ENCODE measurements at regions not wholly inside any gene's neighbourhood (a gene's known extent, or its start where the extent isn't known, plus 50 kb on each side); places are given as distances from the start of the nearest gene placed in this dataset.

DNA sequence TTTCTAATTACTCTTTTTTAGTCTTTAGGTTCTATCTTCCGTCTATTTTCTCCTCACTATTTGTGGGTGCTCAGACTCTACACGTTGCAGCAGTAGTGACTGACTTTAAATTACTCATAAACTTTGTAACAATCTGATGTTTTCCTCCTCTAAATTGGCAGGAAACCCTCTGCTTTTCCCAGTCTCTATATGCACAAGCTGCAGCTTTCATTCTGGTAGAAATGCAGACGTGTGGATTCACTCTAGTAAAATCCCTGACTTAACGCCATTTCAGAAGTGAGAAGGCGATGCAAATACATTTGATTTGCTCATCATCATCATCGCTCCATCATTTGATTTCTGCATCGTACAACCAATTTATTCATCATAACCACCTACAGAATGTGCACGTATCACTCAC is 561.0 kb upstream of the ZFHX3 start:
- no peak overlapping the region for H3K4me3 ChIP-seq (ENCODE audit: control insufficient read depth in 2 of 3, extremely low read depth in 1 of 3, insufficient read depth in 2 of 3, low read depth in 1 of 3, low read length in 3 of 3)
- no peaks in the 10 kb centered on the region for H3K9me3 ChIP-seq (ENCODE audit: control insufficient read depth, low read depth, low read length)
- dilution Hi-C loops (cut with MboI; ENCODE audit: extremely low pct_ligation_motif_present, low sequenced_read_pairs) = no loop called here
- H3K9ac ChIP-seq (ENCODE audit: control insufficient read depth, extremely low read depth, insufficient read depth, low read length) = no peak overlapping the region
- DNase-seq (ENCODE audit: low read depth, low spot score) (no peak), FAIRE-seq (no peak)
- H3K9me1 ChIP-seq (ENCODE audit: control insufficient read depth, extremely low read depth, insufficient read depth, low read length) = no peaks in the 10 kb centered on the region
- H3K27ac ChIP-seq (ENCODE audit: control insufficient read depth, insufficient read depth, low read length) = no peak overlapping the region
- H3K36me3 ChIP-seq (ENCODE audit: control insufficient read depth in 2 of 2, extremely low read depth in 1 of 2, insufficient read depth in 2 of 2, low read length in 2 of 2) = no peaks in the 10 kb centered on the region
- H3K4me1 ChIP-seq (ENCODE audit: control insufficient read depth, extremely low read depth, insufficient read depth, low read length) = no peaks in the 10 kb centered on the region
- H3K79me2 ChIP-seq (ENCODE audit: control insufficient read depth, insufficient read depth, low read length) = no peaks in the 10 kb centered on the region
- no peak overlapping the region for H3K4me2 ChIP-seq (ENCODE audit: control insufficient read depth, extremely low read depth, insufficient read depth, low read depth, low read length)
- no peaks in the 10 kb centered on the region for H3K27me3 ChIP-seq (ENCODE audit: control insufficient read depth, extremely low read depth, insufficient read depth, low read length)
- no peak for TF ChIP-seq EZH2 (IDR thresholded peaks at IDR 0.05; ENCODE audit: low read length)
- TF ChIP-seq, protein P1, sequence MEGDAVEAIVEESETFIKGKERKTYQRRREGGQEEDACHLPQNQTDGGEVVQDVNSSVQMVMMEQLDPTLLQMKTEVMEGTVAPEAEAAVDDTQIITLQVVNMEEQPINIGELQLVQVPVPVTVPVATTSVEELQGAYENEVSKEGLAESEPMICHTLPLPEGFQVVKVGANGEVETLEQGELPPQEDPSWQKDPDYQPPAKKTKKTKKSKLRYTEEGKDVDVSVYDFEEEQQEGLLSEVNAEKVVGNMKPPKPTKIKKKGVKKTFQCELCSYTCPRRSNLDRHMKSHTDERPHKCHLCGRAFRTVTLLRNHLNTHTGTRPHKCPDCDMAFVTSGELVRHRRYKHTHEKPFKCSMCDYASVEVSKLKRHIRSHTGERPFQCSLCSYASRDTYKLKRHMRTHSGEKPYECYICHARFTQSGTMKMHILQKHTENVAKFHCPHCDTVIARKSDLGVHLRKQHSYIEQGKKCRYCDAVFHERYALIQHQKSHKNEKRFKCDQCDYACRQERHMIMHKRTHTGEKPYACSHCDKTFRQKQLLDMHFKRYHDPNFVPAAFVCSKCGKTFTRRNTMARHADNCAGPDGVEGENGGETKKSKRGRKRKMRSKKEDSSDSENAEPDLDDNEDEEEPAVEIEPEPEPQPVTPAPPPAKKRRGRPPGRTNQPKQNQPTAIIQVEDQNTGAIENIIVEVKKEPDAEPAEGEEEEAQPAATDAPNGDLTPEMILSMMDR (optimal IDR thresholded peaks at IDR 0.05 in 1 of 3, IDR thresholded peaks at IDR 0.05 in 1 of 3, conservative IDR thresholded peaks at IDR 0.05 in 1 of 3; ENCODE audit: extremely low read depth in 1 of 3, insufficient read depth in 2 of 3, low read length in 3 of 3) = no peak
- H4K20me1 ChIP-seq (ENCODE audit: control insufficient read depth, extremely low read depth, insufficient read depth, low read length) = no peaks in the 10 kb centered on the region
- H2AFZ ChIP-seq (ENCODE audit: control insufficient read depth, low read length) = no peak overlapping the region

DNA sequence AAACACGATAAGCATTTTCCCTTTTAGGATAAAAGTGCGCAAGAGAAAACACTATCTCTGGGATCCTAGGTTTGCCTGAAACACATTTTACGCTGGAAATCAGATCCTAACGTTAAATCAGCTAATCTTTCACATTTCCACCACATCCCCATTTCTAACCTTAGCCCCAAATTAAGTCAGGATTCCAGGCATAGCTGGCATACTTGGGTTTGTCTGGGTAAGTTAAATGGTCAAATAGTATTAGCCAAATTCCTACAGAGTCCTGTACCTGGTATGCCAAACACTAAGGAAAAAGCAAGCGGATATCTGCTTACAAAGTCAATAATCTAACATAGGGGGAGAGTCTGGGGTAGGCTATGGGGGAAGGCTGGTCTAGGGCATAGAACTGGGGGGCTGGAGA is 557.4 kb upstream of the ZFHX3 start:
- DNase-seq (ENCODE audit: low read depth, low spot score) (no peak), FAIRE-seq (no peak)
- Histone ChIP-seq H3K4me1 (ENCODE audit: control insufficient read depth, extremely low read depth, insufficient read depth, low read length) (no peaks in the 10 kb centered on the region), H2AFZ (ENCODE audit: control insufficient read depth, low read length) (no peak overlapping the region), H3K27me3 (ENCODE audit: control insufficient read depth, extremely low read depth, insufficient read depth, low read length) (no peaks in the 10 kb centered on the region), H3K27ac (ENCODE audit: control insufficient read depth, insufficient read depth, low read length) (no peak overlapping the region), H3K9ac (ENCODE audit: control insufficient read depth, extremely low read depth, insufficient read depth, low read length) (no peak overlapping the region), H4K20me1 (ENCODE audit: control insufficient read depth, extremely low read depth, insufficient read depth, low read length) (no peaks in the 10 kb centered on the region), H3K9me3 (ENCODE audit: control insufficient read depth, low read depth, low read length) (peaks cover 1% of the 10 kb centered on the region), H3K4me2 (ENCODE audit: control insufficient read depth, extremely low read depth, insufficient read depth, low read depth, low read length) (no peak overlapping the region), H3K9me1 (ENCODE audit: control insufficient read depth, extremely low read depth, insufficient read depth, low read length) (no peaks in the 10 kb centered on the region), H3K36me3 (ENCODE audit: control insufficient read depth in 2 of 2, extremely low read depth in 1 of 2, insufficient read depth in 2 of 2, low read length in 2 of 2) (no peaks in the 10 kb centered on the region), H3K79me2 (ENCODE audit: control insufficient read depth, insufficient read depth, low read length) (no peaks in the 10 kb centered on the region), H3K4me3 (ENCODE audit: control insufficient read depth in 2 of 3, extremely low read depth in 1 of 3, insufficient read depth in 2 of 3, low read depth in 1 of 3, low read length in 3 of 3) (no peak overlapping the region)
- no peak for TF ChIP-seq EZH2 (IDR thresholded peaks at IDR 0.05; ENCODE audit: low read length)
- TF ChIP-seq, protein P1 (optimal IDR thresholded peaks at IDR 0.05 in 1 of 3, IDR thresholded peaks at IDR 0.05 in 1 of 3, conservative IDR thresholded peaks at IDR 0.05 in 1 of 3; ENCODE audit: extremely low read depth in 1 of 3, insufficient read depth in 2 of 3, low read length in 3 of 3) = no peak
- dilution Hi-C loops (cut with MboI; ENCODE audit: extremely low pct_ligation_motif_present, low sequenced_read_pairs) = no loop called here

Data from keratinocyte (primary cell).